A673 (cell line): ENCODE measurements at regions not wholly inside any gene's neighbourhood (a gene's known extent, or its start where the extent isn't known, plus 50 kb on each side); places are given as distances from the start of the nearest gene placed in this dataset.

Experiments used
- EZH2 ChIP-seq: fragments of 200-600 bp; sonication (generic); IDR thresholded peaks from 2 replicates; pipeline ENCODE4 v1.6.1; 2017; ENCODE audit warnings: borderline replicate concordance, low read depth, mild to moderate bottlenecking, mixed read lengths, antibody characterized with exemption, low read length; ENCODE audit not compliant: poor library complexity, severe bottlenecking
- TF ChIP-seq, protein P1 (sequence below): fragments of 300-800, 200-600 bp; sonication (generic); conservative IDR thresholded peaks from 2 replicates; pipeline ENCODE4 v1.5.1; 2017; ENCODE audit warnings: low read depth, mild to moderate bottlenecking, antibody characterized with exemption, low read length, moderate library complexity, mixed read lengths

- TF ChIP-seq EZH2: no peak
- TF ChIP-seq, protein P1, sequence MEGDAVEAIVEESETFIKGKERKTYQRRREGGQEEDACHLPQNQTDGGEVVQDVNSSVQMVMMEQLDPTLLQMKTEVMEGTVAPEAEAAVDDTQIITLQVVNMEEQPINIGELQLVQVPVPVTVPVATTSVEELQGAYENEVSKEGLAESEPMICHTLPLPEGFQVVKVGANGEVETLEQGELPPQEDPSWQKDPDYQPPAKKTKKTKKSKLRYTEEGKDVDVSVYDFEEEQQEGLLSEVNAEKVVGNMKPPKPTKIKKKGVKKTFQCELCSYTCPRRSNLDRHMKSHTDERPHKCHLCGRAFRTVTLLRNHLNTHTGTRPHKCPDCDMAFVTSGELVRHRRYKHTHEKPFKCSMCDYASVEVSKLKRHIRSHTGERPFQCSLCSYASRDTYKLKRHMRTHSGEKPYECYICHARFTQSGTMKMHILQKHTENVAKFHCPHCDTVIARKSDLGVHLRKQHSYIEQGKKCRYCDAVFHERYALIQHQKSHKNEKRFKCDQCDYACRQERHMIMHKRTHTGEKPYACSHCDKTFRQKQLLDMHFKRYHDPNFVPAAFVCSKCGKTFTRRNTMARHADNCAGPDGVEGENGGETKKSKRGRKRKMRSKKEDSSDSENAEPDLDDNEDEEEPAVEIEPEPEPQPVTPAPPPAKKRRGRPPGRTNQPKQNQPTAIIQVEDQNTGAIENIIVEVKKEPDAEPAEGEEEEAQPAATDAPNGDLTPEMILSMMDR: no peak
Measured at GRCh38 chr12:71024281-71024680, 103.7 kb upstream of the PTPRR start.
